ENCODE measurements at regions not wholly inside any gene's neighbourhood (a gene's known extent, or its start where the extent isn't known, plus 50 kb on each side); places are given as distances from the start of the nearest gene placed in this dataset.

- H3K27ac ChIP-seq (ENCODE audit: low read depth, low read length): no peak overlapping the region
- no peak overlapping the region for H3K56ac ChIP-seq (replicated peaks; ENCODE audit: insufficient read length, low read depth, low read length)
- CTCF ChIA-PET (ENCODE audit: partially characterized antibody): interaction anchor here (0.6 kb wide), 1 partner anchor 96 kb away, joined by 3 read pairs; no protein-coding TSS in a partner anchor
- H4K8ac ChIP-seq (ENCODE audit: extremely low read depth, insufficient read depth, low read length): no peak overlapping the region
- H4K20me1 ChIP-seq (replicated peaks in 1 of 2; ENCODE audit: control insufficient read depth in 1 of 2, insufficient read depth in 2 of 2, low read length in 2 of 2): no peaks in the 10 kb centered on the region
- no peaks in the 10 kb centered on the region for H3K36me3 ChIP-seq (ENCODE audit: control insufficient read depth in 2 of 4, insufficient read depth in 4 of 4, low read length in 3 of 4)
- H3K4me1 ChIP-seq (replicated peaks in 1 of 4; ENCODE audit: control insufficient read depth in 3 of 4, insufficient read depth in 4 of 4, low read length in 3 of 4): peaks cover 2 to 8% (median 5%) of the 10 kb centered on the region in 4 experiments; a peak in 4 of 7 replicates
- no peak overlapping the region for H2BK15ac ChIP-seq (ENCODE audit: low read length)
- peaks cover 2 to 24% (median 11%) of the 10 kb centered on the region in 4 experiments for H3K27me3 ChIP-seq (replicated peaks in 1 of 4; ENCODE audit: control insufficient read depth in 3 of 4, extremely low read depth in 1 of 4, insufficient read depth in 3 of 4, low read length in 3 of 4)
- DNase-seq (ENCODE audit: low read depth in 1 of 2, low spot score in 2 of 2) (peak; percentile 25 to 48), FAIRE-seq (no peak)
- H3K9me3 ChIP-seq (ENCODE audit: insufficient read depth in 2 of 2, low read depth in 1 of 2, low read length in 1 of 2): no peaks in the 10 kb centered on the region
- H2BK120ac ChIP-seq (replicated peaks; ENCODE audit: low read depth, low read length): no peak overlapping the region
- H2BK20ac ChIP-seq (ENCODE audit: low read length): no peak overlapping the region
- H4K91ac ChIP-seq (replicated peaks; ENCODE audit: insufficient read length, low read length): no peak overlapping the region
- H3K4me3 ChIP-seq (ENCODE audit: extremely low read depth in 1 of 4, insufficient read depth in 2 of 4, low read depth in 3 of 4, low read length in 4 of 4): no peak overlapping the region
- no peak overlapping the region for H3K23ac ChIP-seq (ENCODE audit: insufficient read length)
- no peak for TF ChIP-seq SP2 (IDR thresholded peaks at IDR 0.05; ENCODE audit: low read length)
- TF ChIP-seq NANOG (IDR thresholded peaks at IDR 0.05; ENCODE audit: insufficient read depth, low read depth, low read length, poor library complexity, severe bottlenecking): peak; percentile 62
- TF ChIP-seq KDM4A (IDR thresholded peaks at IDR 0.05; ENCODE audit: low read depth, low read length, severe bottlenecking): no peak
- TF ChIP-seq ZNF274 (IDR thresholded peaks at IDR 0.05; ENCODE audit: borderline replicate concordance, extremely low read depth, low read length): no peak
- no peak for TF ChIP-seq TBP (IDR thresholded peaks at IDR 0.05; ENCODE audit: low read depth, low read length)
- no peak for TF ChIP-seq CHD2 (IDR thresholded peaks at IDR 0.05; ENCODE audit: low read length)
- no peaks in the 10 kb centered on the region for H3K23me2 ChIP-seq (ENCODE audit: low read depth, low read length)
- H2BK12ac ChIP-seq (ENCODE audit: low read depth, low read length): 0 out of 2 replicates have a peak overlapping the region, but pooled peaks have one; percentile 60
- no peak overlapping the region for H3K18ac ChIP-seq (ENCODE audit: extremely low read depth, low read length)
- no peak overlapping the region for H3K14ac ChIP-seq (ENCODE audit: insufficient read length)
- H2BK5ac ChIP-seq (ENCODE audit: low read depth, low read length): no peak overlapping the region
- POLR2A ChIA-PET (ENCODE audit: partially characterized antibody): no interaction called here
- H3K79me1 ChIP-seq (ENCODE audit: low read depth, low read length): no peaks in the 10 kb centered on the region
- no peaks in the 10 kb centered on the region for H3K79me2 ChIP-seq (ENCODE audit: control insufficient read depth in 1 of 2, insufficient read depth in 2 of 2, low read length in 2 of 2)
- H4K5ac ChIP-seq (ENCODE audit: insufficient read length, low read depth, low read length): no peak overlapping the region
- no peak overlapping the region for H2AFZ ChIP-seq (ENCODE audit: low read length)
- WGBS, 2 experiments (ENCODE audit: extremely low coverage in 1 of 2, insufficient coverage in 1 of 2, insufficient read length in 1 of 2, insufficient replicate concordance in 2 of 2, low coverage in 1 of 2, low lambda C conversion rate in 2 of 2, missing lambda C conversion rate in 1 of 2): 31% methylated on average over 7 of the region's 7 CpGs; no CpG with 5 or more reads in 1 of the 2 experiments
- no peak overlapping the region for H3K9ac ChIP-seq (replicated peaks in 1 of 4; ENCODE audit: extremely low read depth in 1 of 4, low read depth in 3 of 4, low read length in 3 of 4)
- no peak overlapping the region for H3K4ac ChIP-seq (replicated peaks; ENCODE audit: insufficient read length, low read depth, low read length)
- no peak overlapping the region for H2AK5ac ChIP-seq (ENCODE audit: low read depth, low read length)
- peak overlapping the region in 1 of 2 experiments; percentile 36; a peak in 2 of 4 replicates for H3K4me2 ChIP-seq (ENCODE audit: insufficient read depth in 1 of 2, low read depth in 2 of 2, low read length in 2 of 2)
Measured at GRCh38 chr21:22374218-22374969, 1376.2 kb downstream of the NCAM2 start.

Measured in H1 (cell line).